WTC11 (cell line): ENCODE measurements at regions not wholly inside any gene's neighbourhood (a gene's known extent, or its start where the extent isn't known, plus 50 kb on each side); places are given as distances from the start of the nearest gene placed in this dataset.
"Not testable (repeated sequence)": the region's sequence is repeated elsewhere in the genome, so short reads cannot be mapped to it uniquely, and the experiment has no call there.

ENCODE experiments used
- ATAC-seq: fragments of 200-7000 bp; cut with Tn5 transposase; 2 replicates; pipeline ENCODE4 v1.10.0; 2021; ENCODE audit warnings: mild to moderate bottlenecking, moderate library complexity
- CTCF ChIA-PET: fragments of 300-600 bp; sonication (Branson Sonifier 250); formaldehyde crosslinking; loops from one replicate; lab custom pipeline; 2021; ENCODE audit warnings: antibody characterized with exemption; lab: Charles Lee
- POLR2A ChIA-PET: fragments of 350-600 bp; sonication (Branson Sonifier 250); formaldehyde crosslinking; loops from one replicate; lab custom pipeline; 2021; ENCODE audit warnings: antibody characterized with exemption; lab: Charles Lee
- DNase-seq: peaks from one replicate; pipeline ENCODE4 v3.0.0; 2021; ENCODE audit warnings: low spot score
- H3K27ac Mint-ChIP-seq: 2 replicates; pipeline ENCODE4 v1.8.0; 2021; ENCODE audit warnings: mixed read lengths
- H3K27me3 Mint-ChIP-seq: 2 replicates; pipeline ENCODE4 v1.8.0; 2021; ENCODE audit warnings: low read depth, mild to moderate bottlenecking, moderate library complexity, mixed read lengths
- H3K36me3 Mint-ChIP-seq: 2 replicates; pipeline ENCODE4 v1.8.0; 2021; ENCODE audit warnings: mixed read lengths
- H3K4me1 Mint-ChIP-seq: 2 replicates; pipeline ENCODE4 v1.8.0; 2022; ENCODE audit warnings: mixed read lengths
- H3K4me3 Mint-ChIP-seq: 2 replicates; pipeline ENCODE4 v1.8.0; 2021; ENCODE audit warnings: mild to moderate bottlenecking, moderate library complexity, mixed read lengths
- H3K9me3 Mint-ChIP-seq: 2 replicates; pipeline ENCODE4 v1.8.0; 2021; ENCODE audit warnings: mixed read lengths
- ATF3 ChIP-seq: sonication (generic); formaldehyde crosslinking; conservative IDR thresholded peaks from 2 replicates; pipeline ENCODE4 v1.8.1; 2022; ENCODE audit warnings: mild to moderate bottlenecking, missing genetic modification reagents
- ATF6 ChIP-seq: sonication (generic); formaldehyde crosslinking; IDR thresholded peaks from 2 replicates; pipeline ENCODE4 v1.8.1; 2023; ENCODE audit warnings: mild to moderate bottlenecking, missing genetic modification reagents
- MYBL2 ChIP-seq: sonication (generic); formaldehyde crosslinking; IDR thresholded peaks from 2 replicates; pipeline ENCODE4 v1.8.1; 2023; ENCODE audit warnings: mild to moderate bottlenecking, moderate library complexity, missing genetic modification reagents
- RELA ChIP-seq: sonication (generic); formaldehyde crosslinking; IDR thresholded peaks from 2 replicates; pipeline ENCODE4 v1.8.1; 2022; ENCODE audit warnings: missing genetic modification reagents, mild to moderate bottlenecking, borderline replicate concordance
- ZBTB21 ChIP-seq: sonication (generic); formaldehyde crosslinking; IDR thresholded peaks from 2 replicates; pipeline ENCODE4 v1.8.1; 2023; ENCODE audit warnings: mild to moderate bottlenecking, missing genetic modification reagents, borderline replicate concordance
- ZNF138 ChIP-seq: sonication (generic); formaldehyde crosslinking; conservative IDR thresholded peaks from 2 replicates; pipeline ENCODE4 v1.8.1; 2022; ENCODE audit warnings: mild to moderate bottlenecking, moderate library complexity, missing genetic modification reagents
- ZNF416 ChIP-seq: fragments of 250-450 bp; sonication (Bioruptor Pico); IDR thresholded peaks from 2 replicates; pipeline ENCODE4 v1.9.0; 2021; ENCODE audit warnings: mild to moderate bottlenecking, inconsistent platforms
- ZSCAN18 ChIP-seq: fragments of 250-450 bp; sonication (Bioruptor Pico); IDR thresholded peaks from 2 replicates; pipeline ENCODE4 v2.1.2; 2022; ENCODE audit warnings: mild to moderate bottlenecking, moderate library complexity
- TF ChIP-seq, protein P1 (sequence below): fragments of 250-450 bp; sonication (Bioruptor Pico); IDR thresholded peaks from 2 replicates; pipeline ENCODE4 v1.9.0; 2021; ENCODE audit warnings: mild to moderate bottlenecking, borderline replicate concordance
- TF ChIP-seq, protein P2 (sequence below): fragments of 250-450 bp; sonication (Bioruptor Pico); IDR thresholded peaks from 2 replicates; pipeline ENCODE4 v1.8.0; 2021; ENCODE audit warnings: mild to moderate bottlenecking

DNA sequence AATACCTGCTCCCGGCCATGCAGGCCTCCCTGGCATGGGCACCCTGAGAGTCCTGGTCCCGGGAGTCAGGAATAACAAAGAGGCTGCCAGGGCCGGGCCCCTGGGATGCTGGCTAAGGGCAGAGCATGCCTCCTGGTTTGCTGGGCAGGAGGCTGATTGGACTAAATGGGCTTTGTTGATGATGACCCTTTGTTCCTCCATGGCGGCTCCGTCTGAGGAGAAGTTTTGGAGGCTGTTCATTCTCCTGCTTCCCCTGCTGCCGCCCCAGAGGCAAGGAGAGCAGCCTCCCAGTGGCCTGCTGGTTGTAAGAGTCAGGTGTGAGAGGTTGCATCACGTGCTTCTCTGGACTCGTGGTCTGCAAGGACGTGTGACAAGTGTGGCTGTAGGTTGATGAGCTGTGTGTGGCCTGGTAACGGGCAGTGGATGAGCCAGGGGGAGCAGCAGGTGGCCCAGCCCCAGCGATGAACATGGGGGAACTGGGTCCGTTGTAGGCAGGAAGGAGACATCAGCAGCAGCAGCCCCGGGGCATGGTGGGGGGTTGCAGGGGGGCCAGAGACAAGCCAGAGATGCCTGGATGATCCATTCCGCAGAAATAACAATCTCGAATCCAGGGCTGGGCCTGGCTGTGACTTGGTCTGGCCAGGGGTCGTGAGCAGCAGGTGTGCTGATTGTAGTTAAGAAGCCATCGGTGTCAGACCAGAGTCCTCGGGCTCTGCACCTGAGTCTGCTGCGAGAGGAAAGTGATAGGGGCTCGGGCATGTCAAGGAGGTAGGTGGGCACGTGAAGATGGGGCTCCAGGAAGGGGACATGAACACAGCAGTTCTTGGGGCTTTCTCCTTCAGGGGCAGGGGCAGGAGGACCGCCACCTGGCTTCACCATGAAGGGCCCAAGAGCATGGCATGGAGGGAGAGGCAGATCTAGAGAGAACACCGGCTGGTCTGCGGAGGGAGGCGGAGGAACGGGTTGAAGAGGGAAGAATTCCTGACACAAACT lies 101.4 kb downstream of the TNFRSF13B start (continued):
- TF ChIP-seq, protein P1, sequence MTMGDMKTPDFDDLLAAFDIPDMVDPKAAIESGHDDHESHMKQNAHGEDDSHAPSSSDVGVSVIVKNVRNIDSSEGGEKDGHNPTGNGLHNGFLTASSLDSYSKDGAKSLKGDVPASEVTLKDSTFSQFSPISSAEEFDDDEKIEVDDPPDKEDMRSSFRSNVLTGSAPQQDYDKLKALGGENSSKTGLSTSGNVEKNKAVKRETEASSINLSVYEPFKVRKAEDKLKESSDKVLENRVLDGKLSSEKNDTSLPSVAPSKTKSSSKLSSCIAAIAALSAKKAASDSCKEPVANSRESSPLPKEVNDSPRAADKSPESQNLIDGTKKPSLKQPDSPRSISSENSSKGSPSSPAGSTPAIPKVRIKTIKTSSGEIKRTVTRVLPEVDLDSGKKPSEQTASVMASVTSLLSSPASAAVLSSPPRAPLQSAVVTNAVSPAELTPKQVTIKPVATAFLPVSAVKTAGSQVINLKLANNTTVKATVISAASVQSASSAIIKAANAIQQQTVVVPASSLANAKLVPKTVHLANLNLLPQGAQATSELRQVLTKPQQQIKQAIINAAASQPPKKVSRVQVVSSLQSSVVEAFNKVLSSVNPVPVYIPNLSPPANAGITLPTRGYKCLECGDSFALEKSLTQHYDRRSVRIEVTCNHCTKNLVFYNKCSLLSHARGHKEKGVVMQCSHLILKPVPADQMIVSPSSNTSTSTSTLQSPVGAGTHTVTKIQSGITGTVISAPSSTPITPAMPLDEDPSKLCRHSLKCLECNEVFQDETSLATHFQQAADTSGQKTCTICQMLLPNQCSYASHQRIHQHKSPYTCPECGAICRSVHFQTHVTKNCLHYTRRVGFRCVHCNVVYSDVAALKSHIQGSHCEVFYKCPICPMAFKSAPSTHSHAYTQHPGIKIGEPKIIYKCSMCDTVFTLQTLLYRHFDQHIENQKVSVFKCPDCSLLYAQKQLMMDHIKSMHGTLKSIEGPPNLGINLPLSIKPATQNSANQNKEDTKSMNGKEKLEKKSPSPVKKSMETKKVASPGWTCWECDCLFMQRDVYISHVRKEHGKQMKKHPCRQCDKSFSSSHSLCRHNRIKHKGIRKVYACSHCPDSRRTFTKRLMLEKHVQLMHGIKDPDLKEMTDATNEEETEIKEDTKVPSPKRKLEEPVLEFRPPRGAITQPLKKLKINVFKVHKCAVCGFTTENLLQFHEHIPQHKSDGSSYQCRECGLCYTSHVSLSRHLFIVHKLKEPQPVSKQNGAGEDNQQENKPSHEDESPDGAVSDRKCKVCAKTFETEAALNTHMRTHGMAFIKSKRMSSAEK (CRISPR knock-in tag) = no peak
- TF ChIP-seq ZSCAN18 (CRISPR knock-in tag) = no peak
- TF ChIP-seq RELA (CRISPR knock-in tag) = no peak
- TF ChIP-seq ATF6 (CRISPR knock-in tag) = no peak
- no peak for TF ChIP-seq ZNF416 (CRISPR knock-in tag)
- TF ChIP-seq ATF3 (CRISPR knock-in tag) = no peak
- no peak for TF ChIP-seq ZBTB21 (CRISPR knock-in tag)
- TF ChIP-seq, protein P2, sequence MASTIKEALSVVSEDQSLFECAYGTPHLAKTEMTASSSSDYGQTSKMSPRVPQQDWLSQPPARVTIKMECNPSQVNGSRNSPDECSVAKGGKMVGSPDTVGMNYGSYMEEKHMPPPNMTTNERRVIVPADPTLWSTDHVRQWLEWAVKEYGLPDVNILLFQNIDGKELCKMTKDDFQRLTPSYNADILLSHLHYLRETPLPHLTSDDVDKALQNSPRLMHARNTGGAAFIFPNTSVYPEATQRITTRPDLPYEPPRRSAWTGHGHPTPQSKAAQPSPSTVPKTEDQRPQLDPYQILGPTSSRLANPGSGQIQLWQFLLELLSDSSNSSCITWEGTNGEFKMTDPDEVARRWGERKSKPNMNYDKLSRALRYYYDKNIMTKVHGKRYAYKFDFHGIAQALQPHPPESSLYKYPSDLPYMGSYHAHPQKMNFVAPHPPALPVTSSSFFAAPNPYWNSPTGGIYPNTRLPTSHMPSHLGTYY = no peak
- no peak for TF ChIP-seq MYBL2 (CRISPR knock-in tag)
- no peak for TF ChIP-seq ZNF138 (CRISPR knock-in tag)

- POLR2A ChIA-PET, H3K9me3 Mint-ChIP-seq, DNase-seq, CTCF ChIA-PET, H3K4me3 Mint-ChIP-seq, H3K36me3 Mint-ChIP-seq, H3K27me3 Mint-ChIP-seq, H3K27ac Mint-ChIP-seq, ATAC-seq: not testable (repeated sequence)
- H3K4me1 Mint-ChIP-seq = peaks cover 16% of the 10 kb centered on the region
These were observed 102.2 kb downstream of the TNFRSF13B start for GRCh38 chr17:16869531-16870252.

DNA sequence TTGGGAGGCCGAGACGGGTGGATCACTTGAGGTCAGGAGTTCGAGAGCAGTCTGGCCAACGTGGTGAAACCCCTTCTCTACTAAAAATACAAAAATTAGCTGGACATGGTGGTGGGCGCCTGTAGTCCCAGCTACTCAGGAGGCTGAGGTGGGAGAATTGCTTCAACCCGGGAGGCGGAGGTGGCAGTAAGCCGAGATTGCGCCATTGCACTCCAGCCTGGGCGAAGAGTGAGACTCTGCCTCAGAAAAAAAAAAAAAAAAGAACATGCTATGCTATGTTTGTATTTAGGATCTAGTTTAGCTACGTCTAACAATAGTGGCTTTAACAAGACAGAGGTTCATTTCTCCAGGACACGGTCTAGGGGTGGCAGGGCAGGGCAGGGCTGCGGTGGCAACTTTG lies 103.3 kb downstream of the TNFRSF13B start:
- H3K36me3 Mint-ChIP-seq, DNase-seq, CTCF ChIA-PET, H3K4me3 Mint-ChIP-seq, H3K27me3 Mint-ChIP-seq, H3K9me3 Mint-ChIP-seq, H3K27ac Mint-ChIP-seq, ATAC-seq, POLR2A ChIA-PET: not testable (repeated sequence)
- H3K4me1 Mint-ChIP-seq = peaks cover 16% of the 10 kb centered on the region

GRCh38 chr17:16867545-16867944 lies 104.4 kb downstream of the TNFRSF13B start:
- H3K27ac Mint-ChIP-seq, H3K27me3 Mint-ChIP-seq, H3K4me3 Mint-ChIP-seq, DNase-seq, H3K36me3 Mint-ChIP-seq, POLR2A ChIA-PET, ATAC-seq, H3K9me3 Mint-ChIP-seq, CTCF ChIA-PET: not testable (repeated sequence)
- H3K4me1 Mint-ChIP-seq = peaks cover 16% of the 10 kb centered on the region

GRCh38 chr17:16866841-16867240 lies 105.1 kb downstream of the TNFRSF13B start:
- ATAC-seq, DNase-seq, H3K27me3 Mint-ChIP-seq, H3K36me3 Mint-ChIP-seq, POLR2A ChIA-PET, CTCF ChIA-PET, H3K9me3 Mint-ChIP-seq, H3K4me3 Mint-ChIP-seq, H3K27ac Mint-ChIP-seq: not testable (repeated sequence)
- peaks cover 16% of the 10 kb centered on the region for H3K4me1 Mint-ChIP-seq
